PC-9 (cell line): ENCODE measurements at regions not wholly inside any gene's neighbourhood (a gene's known extent, or its start where the extent isn't known, plus 50 kb on each side); places are given as distances from the start of the nearest gene placed in this dataset.

ENCODE experiments used
- BruUV-seq: library from RNA; stranded (reverse); fragments of 400-500 nt; replicated peaks from 2 replicates; lab custom pipeline; 2021; lab: Mats Ljungman, UMichigan
- CTCF ChIA-PET: fragments of 300-600 bp; sonication (Branson Sonifier 250); formaldehyde crosslinking; loops from one replicate; lab custom pipeline; 2022; ENCODE audit warnings: antibody characterized with exemption; lab: Charles Lee
- POLR2A ChIA-PET: fragments of 300-600 bp; sonication (Branson Sonifier 250); formaldehyde crosslinking; loops from one replicate; lab custom pipeline; 2022; ENCODE audit warnings: antibody characterized with exemption; ENCODE audit not compliant: unreplicated experiment; lab: Charles Lee
- DNase-seq, 2 experiments: peaks; one replicate each; pipeline versions ENCODE4 v3.0.0 to v3.0.0-alpha.2; 2015 to 2022; ENCODE audit warnings: mixed read lengths in 1 of 2
- H2AFZ ChIP-seq: fragments of 200-600 bp; sonication (generic); 2 replicates; pipeline ENCODE4 v1.8.1; 2017; ENCODE audit warnings: antibody characterized with exemption
- H3F3A ChIP-seq: fragments of 200-600 bp; sonication (generic); 2 replicates; pipeline ENCODE4 v1.8.1; 2017; ENCODE audit warnings: antibody characterized with exemption, mild to moderate bottlenecking, low read depth; ENCODE audit not compliant: insufficient read depth
- H3K27ac ChIP-seq: fragments of 200-600 bp; sonication (generic); 2 replicates; pipeline ENCODE4 v1.6.1; 2016; ENCODE audit warnings: mixed run types
- H3K27me3 ChIP-seq: fragments of 200-600 bp; sonication (generic); 2 replicates; pipeline ENCODE4 v1.6.1; 2016; ENCODE audit warnings: low read depth, mixed run types; ENCODE audit not compliant: insufficient read depth
- H3K36me3 ChIP-seq: fragments of 200-600 bp; sonication (generic); 2 replicates; pipeline ENCODE4 v1.6.1; 2016; ENCODE audit warnings: low read depth, mixed run types
- H3K4me1 ChIP-seq: fragments of 200-600 bp; sonication (generic); replicated peaks from 2 replicates; pipeline ENCODE4 v1.6.1; 2016; ENCODE audit warnings: mixed run types; ENCODE audit not compliant: insufficient read depth
- H3K4me2 ChIP-seq: fragments of 200-600 bp; sonication (generic); 2 replicates; pipeline ENCODE4 v1.6.1; 2017; ENCODE audit warnings: mixed run types
- H3K4me3 ChIP-seq: fragments of 200-600 bp; sonication (generic); 2 replicates; pipeline ENCODE4 v1.6.1; 2016; ENCODE audit warnings: mixed run types
- H3K79me2 ChIP-seq: fragments of 200-600 bp; sonication (generic); 2 replicates; pipeline ENCODE4 v1.6.1; 2017; ENCODE audit warnings: low read depth, mixed run types
- H3K9me2 ChIP-seq: fragments of 200-600 bp; sonication (generic); 2 replicates; pipeline ENCODE4 v1.8.1; 2017; ENCODE audit warnings: mild to moderate bottlenecking; ENCODE audit not compliant: insufficient read depth
- H3K9me3 ChIP-seq: fragments of 200-600 bp; sonication (generic); 2 replicates; pipeline ENCODE4 v1.8.1; 2016; ENCODE audit warnings: low read depth; ENCODE audit not compliant: insufficient read depth
- H4K20me1 ChIP-seq: fragments of 200-600 bp; sonication (generic); 2 replicates; pipeline ENCODE4 v1.8.1; 2017; ENCODE audit not compliant: insufficient read depth
- CTCF ChIP-seq: fragments of 200-600 bp; sonication (generic); conservative IDR thresholded peaks from 2 replicates; pipeline ENCODE4 v1.6.1; 2017; ENCODE audit warnings: mixed run types, antibody characterized with exemption, mild to moderate bottlenecking, moderate library complexity
- EZH2 ChIP-seq: fragments of 200-600 bp; sonication (generic); IDR thresholded peaks from 2 replicates; pipeline ENCODE4 v1.8.0; 2017; ENCODE audit warnings: antibody characterized with exemption, low read depth
- intact Hi-C: fragments of 100-400 bp; cut with micrococcal nuclease; formaldehyde crosslinking; loops from one replicate; pipeline ENCODE4 v1.10.0; 2022; ENCODE audit not compliant: unreplicated experiment

- CTCF ChIA-PET: no interaction called here
- no peaks in the 10 kb centered on the region for H3K36me3 ChIP-seq
- intact Hi-C loops: no loop called here
- H4K20me1 ChIP-seq: no peaks in the 10 kb centered on the region
- H3K27ac ChIP-seq: no peak overlapping the region
- no peaks in the 10 kb centered on the region for H3K9me3 ChIP-seq
- H3K79me2 ChIP-seq: no peaks in the 10 kb centered on the region
- no peaks in the 10 kb centered on the region for H3K27me3 ChIP-seq
- no peak overlapping the region for H2AFZ ChIP-seq
- TF ChIP-seq EZH2: no peak
- TF ChIP-seq CTCF: no peak
- BruUV-seq: no TSS peak
- POLR2A ChIA-PET: no interaction called here
- DNase-seq: no peak
- H3F3A ChIP-seq: no peaks in the 10 kb centered on the region
- H3K4me1 ChIP-seq: 0 out of 2 replicates have a peak, but pooled peaks cover 4% of the 10 kb centered on the region
- H3K4me2 ChIP-seq: no peak overlapping the region
- no peak overlapping the region for H3K4me3 ChIP-seq
- H3K9me2 ChIP-seq: 0 out of 2 replicates have a peak, but pooled peaks cover 6% of the 10 kb centered on the region
These were observed 437.9 kb downstream of the EFNA5 start for GRCh38 chr5:107232788-107233187.

GRCh38 chr5:107232293-107232692, 438.4 kb downstream of the EFNA5 start:
- Histone ChIP-seq H2AFZ (no peak overlapping the region), H3K27ac (no peak overlapping the region), H3K36me3 (no peaks in the 10 kb centered on the region), H3K79me2 (no peaks in the 10 kb centered on the region), H3K4me1 (0 out of 2 replicates have a peak, but pooled peaks cover 4% of the 10 kb centered on the region), H3K4me2 (no peak overlapping the region), H3F3A (no peaks in the 10 kb centered on the region), H3K4me3 (no peak overlapping the region), H3K9me2 (0 out of 2 replicates have a peak, but pooled peaks cover 6% of the 10 kb centered on the region), H4K20me1 (no peaks in the 10 kb centered on the region), H3K9me3 (no peaks in the 10 kb centered on the region), H3K27me3 (no peaks in the 10 kb centered on the region)
- no peak for DNase-seq
- no peak for TF ChIP-seq CTCF
- TF ChIP-seq EZH2: no peak
- no TSS peak for BruUV-seq
- ChIA-PET POLR2A (no interaction called here), CTCF (no interaction called here)
- intact Hi-C loops: no loop called here

- DNase-seq: no peak
- H3K9me3 ChIP-seq: no peaks in the 10 kb centered on the region
These were observed 439.5 kb downstream of the EFNA5 start for GRCh38 chr5:107231191-107231590.

More at GRCh38 chr5:107231191-107231590, 439.5 kb downstream of the EFNA5 start:
- Histone ChIP-seq H3K9me2 (0 out of 2 replicates have a peak, but pooled peaks cover 6% of the 10 kb centered on the region), H3K79me2 (no peaks in the 10 kb centered on the region), H3K36me3 (no peaks in the 10 kb centered on the region), H3K27me3 (no peaks in the 10 kb centered on the region), H4K20me1 (no peaks in the 10 kb centered on the region), H2AFZ (no peak overlapping the region), H3K4me3 (no peak overlapping the region), H3K4me2 (no peak overlapping the region), H3K4me1 (0 out of 2 replicates have a peak, but pooled peaks cover 4% of the 10 kb centered on the region), H3F3A (no peaks in the 10 kb centered on the region), H3K27ac (no peak overlapping the region)
- TF ChIP-seq EZH2: no peak
- TF ChIP-seq CTCF: no peak
- CTCF ChIA-PET: no interaction called here
- no TSS peak for BruUV-seq
- intact Hi-C loops: no loop called here
- POLR2A ChIA-PET: no interaction called here
